ENCODE measurements at regions not wholly inside any gene's neighbourhood (a gene's known extent, or its start where the extent isn't known, plus 50 kb on each side); places are given as distances from the start of the nearest gene placed in this dataset.

DNA sequence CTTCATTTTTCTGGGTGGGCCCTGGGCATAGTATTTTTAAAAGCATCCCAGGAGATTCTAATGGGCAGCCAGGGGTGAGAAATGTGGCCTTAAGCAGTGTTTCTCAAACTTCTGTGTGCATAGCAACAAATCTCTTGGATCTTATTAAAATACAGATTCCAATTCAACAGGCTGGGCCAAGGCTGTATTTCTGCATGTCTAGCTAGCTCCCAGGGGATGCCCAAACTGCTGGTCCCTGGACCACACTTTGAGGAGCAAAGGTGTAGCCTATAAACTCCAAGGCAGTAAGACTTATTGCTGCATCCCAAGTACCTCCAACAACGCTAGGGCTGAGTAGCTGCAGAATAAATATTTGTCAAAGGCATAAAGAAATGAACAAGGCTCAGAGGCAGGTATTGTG lies 292.9 kb upstream of the ZMIZ1 start:
- Histone ChIP-seq H3K9ac (ENCODE audit: low read length) (no peak overlapping the region), H3K27ac (ENCODE audit: low read depth, low read length) (no peak overlapping the region), H3K9me3 (ENCODE audit: low read length) (no peaks in the 10 kb centered on the region), H3K4me1 (ENCODE audit: insufficient read depth, low read length) (peaks cover 59% of the 10 kb centered on the region), H3K27me3 (ENCODE audit: control insufficient read depth in 1 of 2, insufficient read depth in 2 of 2, low read length in 2 of 2) (no peaks in the 10 kb centered on the region), H3K36me3 (ENCODE audit: insufficient read depth, low read length) (no peaks in the 10 kb centered on the region), H3K4me3 (ENCODE audit: low read depth in 1 of 2, low read length in 2 of 2) (no peak overlapping the region)

DNA sequence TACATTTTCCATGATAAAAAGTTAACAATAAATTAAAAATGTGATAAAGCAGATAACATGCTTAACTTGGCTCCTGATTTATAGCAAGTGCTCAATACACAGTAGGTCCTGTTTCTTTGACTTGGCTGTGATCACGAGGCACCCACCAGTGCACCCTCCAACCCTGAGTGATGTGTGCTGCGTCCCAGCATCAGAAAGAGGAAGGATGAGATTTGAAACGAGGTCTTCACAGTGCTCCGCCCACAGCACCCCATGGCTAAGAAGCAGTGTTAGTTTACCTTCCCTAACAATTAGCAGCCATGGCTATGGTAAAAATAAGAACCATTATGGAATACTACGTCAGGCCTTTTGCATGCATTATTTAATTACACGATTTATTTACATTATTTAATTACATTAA lies 292.0 kb upstream of the ZMIZ1 start:
- H3K4me1 ChIP-seq (ENCODE audit: insufficient read depth, low read length), result peaks cover 54% of the 10 kb centered on the region
- H3K9ac ChIP-seq (ENCODE audit: low read length), result no peak overlapping the region
- no peak overlapping the region for H3K4me3 ChIP-seq (ENCODE audit: low read depth in 1 of 2, low read length in 2 of 2)
- no peaks in the 10 kb centered on the region for H3K27me3 ChIP-seq (ENCODE audit: control insufficient read depth in 1 of 2, insufficient read depth in 2 of 2, low read length in 2 of 2)
- H3K9me3 ChIP-seq (ENCODE audit: low read length), result no peaks in the 10 kb centered on the region
- H3K36me3 ChIP-seq (ENCODE audit: insufficient read depth, low read length), result no peaks in the 10 kb centered on the region
- no peak overlapping the region for H3K27ac ChIP-seq (ENCODE audit: low read depth, low read length)

DNA sequence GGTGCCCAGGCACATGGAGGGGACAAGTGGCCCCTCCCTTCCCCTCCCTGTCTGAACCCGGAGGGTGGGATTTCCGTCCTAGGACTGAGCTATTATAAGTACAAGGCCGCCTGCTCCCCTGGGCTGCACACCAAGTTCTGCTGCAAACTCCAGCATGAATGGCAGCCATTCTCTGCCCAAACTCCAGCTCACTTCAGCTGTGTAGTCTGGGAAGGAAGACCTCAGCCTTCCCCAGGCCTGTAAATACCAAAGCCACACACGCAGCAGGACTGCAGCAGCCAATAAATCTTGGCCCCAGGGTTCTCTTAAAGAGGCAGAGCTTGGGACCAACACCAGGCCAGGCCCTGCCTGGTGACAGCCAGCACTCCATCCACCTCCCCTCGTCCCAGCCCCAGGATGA lies 291.3 kb upstream of the ZMIZ1 start:
- H3K4me1 ChIP-seq (ENCODE audit: insufficient read depth, low read length), result peaks cover 47% of the 10 kb centered on the region
- H3K4me3 ChIP-seq (ENCODE audit: low read depth in 1 of 2, low read length in 2 of 2), result no peak overlapping the region
- H3K27me3 ChIP-seq (ENCODE audit: control insufficient read depth in 1 of 2, insufficient read depth in 2 of 2, low read length in 2 of 2), result no peaks in the 10 kb centered on the region
- H3K27ac ChIP-seq (ENCODE audit: low read depth, low read length), result peak overlapping the region; percentile 70
- no peaks in the 10 kb centered on the region for H3K36me3 ChIP-seq (ENCODE audit: insufficient read depth, low read length)
- no peak overlapping the region for H3K9ac ChIP-seq (ENCODE audit: low read length)
- no peaks in the 10 kb centered on the region for H3K9me3 ChIP-seq (ENCODE audit: low read length)

DNA sequence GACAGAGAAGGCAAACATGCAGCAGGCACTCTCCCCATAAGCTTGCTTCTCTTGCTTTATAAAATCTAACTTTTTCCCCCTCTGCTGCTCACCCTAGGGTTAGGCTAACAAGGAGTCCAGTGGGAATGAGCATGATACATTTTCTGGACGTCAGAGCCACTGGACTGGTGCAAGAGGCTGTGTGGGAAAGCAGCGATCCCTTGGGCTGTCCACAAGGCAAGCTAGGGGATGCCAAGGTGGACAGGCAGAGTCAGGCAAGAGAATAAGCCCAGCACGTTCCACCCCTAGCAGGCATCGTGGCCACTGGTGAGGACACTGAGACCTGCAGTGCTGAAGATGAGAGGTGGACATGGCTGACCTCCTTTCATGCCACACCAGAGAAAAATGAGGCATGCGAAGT lies 290.9 kb upstream of the ZMIZ1 start:
- Histone ChIP-seq H3K27ac (ENCODE audit: low read depth, low read length) (peak overlapping the region; percentile 70), H3K27me3 (ENCODE audit: control insufficient read depth in 1 of 2, insufficient read depth in 2 of 2, low read length in 2 of 2) (no peaks in the 10 kb centered on the region), H3K9me3 (ENCODE audit: low read length) (no peaks in the 10 kb centered on the region), H3K36me3 (ENCODE audit: insufficient read depth, low read length) (no peaks in the 10 kb centered on the region), H3K4me3 (ENCODE audit: low read depth in 1 of 2, low read length in 2 of 2) (no peak overlapping the region), H3K9ac (ENCODE audit: low read length) (no peak overlapping the region), H3K4me1 (ENCODE audit: insufficient read depth, low read length) (peaks cover 44% of the 10 kb centered on the region)

DNA sequence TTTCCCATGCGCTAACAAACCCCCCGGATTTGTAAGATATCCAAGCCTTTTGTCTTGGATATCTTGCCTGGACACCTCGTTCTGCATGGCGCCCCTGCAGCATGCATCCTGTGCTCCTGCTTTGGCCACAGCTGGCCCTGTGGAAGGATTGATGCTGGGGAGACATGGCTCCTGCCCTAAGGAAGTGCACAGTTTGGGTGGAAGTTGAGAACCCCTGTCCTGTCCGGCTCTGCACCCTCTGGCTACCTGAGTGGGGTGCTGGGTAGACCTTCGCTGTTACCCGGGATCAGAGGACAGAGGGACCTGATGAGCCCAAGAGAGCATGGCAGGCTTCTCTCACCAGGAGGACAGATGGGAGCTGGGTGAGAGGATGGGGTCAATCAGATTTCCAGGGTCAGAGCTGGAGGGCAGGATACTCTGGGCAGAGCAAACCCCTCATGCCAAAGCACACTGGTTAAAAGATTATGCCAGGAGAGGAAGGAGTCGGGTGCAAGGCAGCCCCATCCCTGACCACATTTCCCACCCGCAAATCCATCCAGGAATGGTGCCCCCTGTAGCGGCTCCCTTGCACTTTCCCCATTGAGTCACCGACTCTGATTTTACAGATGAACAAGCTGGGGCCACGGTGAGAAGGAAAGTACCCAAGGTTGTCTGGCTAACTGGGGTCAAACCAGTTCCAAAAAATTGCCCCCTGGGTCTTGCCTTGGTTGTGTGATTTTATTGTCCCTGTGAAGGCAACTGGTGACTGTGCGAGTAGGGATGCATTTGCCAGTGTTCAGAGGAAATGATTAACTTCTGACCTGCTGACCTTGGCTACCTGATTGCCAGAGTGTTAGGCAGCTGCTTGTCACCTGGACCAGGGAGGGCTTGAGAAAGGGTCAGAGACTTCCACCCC lies 290.1 kb upstream of the ZMIZ1 start:
- no peaks in the 10 kb centered on the region for H3K9me3 ChIP-seq (ENCODE audit: low read length)
- H3K4me3 ChIP-seq (ENCODE audit: low read depth in 1 of 2, low read length in 2 of 2), result no peak overlapping the region
- H3K36me3 ChIP-seq (ENCODE audit: insufficient read depth, low read length), result no peaks in the 10 kb centered on the region
- H3K9ac ChIP-seq (ENCODE audit: low read length), result no peak overlapping the region
- peaks cover 44% of the 10 kb centered on the region for H3K4me1 ChIP-seq (ENCODE audit: insufficient read depth, low read length)
- no peak overlapping the region for H3K27ac ChIP-seq (ENCODE audit: low read depth, low read length)
- no peaks in the 10 kb centered on the region for H3K27me3 ChIP-seq (ENCODE audit: control insufficient read depth in 1 of 2, insufficient read depth in 2 of 2, low read length in 2 of 2)

DNA sequence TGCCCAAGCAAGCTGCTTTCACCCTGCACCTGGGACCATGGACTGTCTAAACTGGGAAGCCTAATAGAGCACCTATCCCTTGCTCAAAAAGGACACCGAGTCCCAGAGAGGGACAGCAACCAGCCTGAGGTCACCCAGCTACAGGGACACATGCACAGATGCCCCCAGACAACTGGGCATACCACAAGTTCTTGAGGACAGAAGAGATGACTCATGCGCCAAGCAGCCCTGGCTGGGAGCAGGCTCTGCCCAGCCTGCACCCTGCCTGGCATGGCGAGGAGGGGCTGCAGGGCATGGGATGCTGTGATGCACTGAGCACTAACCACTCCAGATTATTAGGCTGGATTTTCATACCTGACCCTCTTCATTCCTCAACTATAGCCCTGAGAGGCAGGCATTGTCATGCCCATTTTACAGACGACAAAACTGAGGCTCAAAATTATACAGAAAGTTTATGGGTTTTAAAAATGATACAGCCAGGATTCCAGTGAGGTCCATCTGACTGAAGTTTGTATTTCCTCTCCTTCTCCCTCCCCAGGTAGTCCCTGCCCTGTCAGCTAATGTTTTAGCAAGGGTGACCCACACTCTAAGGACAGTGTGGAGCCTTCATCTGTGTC lies 289.3 kb upstream of the ZMIZ1 start:
- H3K9me3 ChIP-seq (ENCODE audit: low read length), result no peaks in the 10 kb centered on the region
- H3K36me3 ChIP-seq (ENCODE audit: insufficient read depth, low read length), result no peaks in the 10 kb centered on the region
- no peak overlapping the region for H3K4me3 ChIP-seq (ENCODE audit: low read depth in 1 of 2, low read length in 2 of 2)
- H3K27me3 ChIP-seq (ENCODE audit: control insufficient read depth in 1 of 2, insufficient read depth in 2 of 2, low read length in 2 of 2), result no peaks in the 10 kb centered on the region
- peaks cover 44% of the 10 kb centered on the region for H3K4me1 ChIP-seq (ENCODE audit: insufficient read depth, low read length)
- H3K9ac ChIP-seq (ENCODE audit: low read length), result no peak overlapping the region
- no peak overlapping the region for H3K27ac ChIP-seq (ENCODE audit: low read depth, low read length)

DNA sequence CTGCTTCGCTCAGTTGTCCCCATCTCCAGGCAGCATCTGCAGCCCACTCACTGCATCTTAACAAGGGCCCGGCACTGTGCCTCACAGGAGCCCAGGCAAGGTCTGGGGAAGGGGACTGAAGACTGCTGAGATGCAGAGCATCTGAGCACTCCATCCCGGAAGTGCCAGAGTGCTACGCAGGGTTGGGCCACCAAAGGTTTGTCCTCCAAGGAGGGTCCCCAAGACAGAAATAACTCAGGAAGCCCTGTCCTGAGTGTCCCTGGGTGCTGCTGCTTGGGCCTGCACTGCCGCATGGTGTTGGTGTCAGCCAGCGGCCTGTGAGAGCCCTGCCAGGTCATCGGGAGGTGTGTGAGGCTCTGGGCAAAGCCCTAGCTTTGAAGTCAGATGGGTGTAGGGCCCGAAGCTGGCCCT lies 288.2 kb upstream of the ZMIZ1 start:
- Histone ChIP-seq H3K27ac (ENCODE audit: low read depth, low read length) (no peak overlapping the region), H3K36me3 (ENCODE audit: insufficient read depth, low read length) (no peaks in the 10 kb centered on the region), H3K27me3 (ENCODE audit: control insufficient read depth in 1 of 2, insufficient read depth in 2 of 2, low read length in 2 of 2) (no peaks in the 10 kb centered on the region), H3K4me3 (ENCODE audit: low read depth in 1 of 2, low read length in 2 of 2) (no peak overlapping the region), H3K4me1 (ENCODE audit: insufficient read depth, low read length) (peaks cover 35% of the 10 kb centered on the region), H3K9me3 (ENCODE audit: low read length) (no peaks in the 10 kb centered on the region), H3K9ac (ENCODE audit: low read length) (no peak overlapping the region)

DNA sequence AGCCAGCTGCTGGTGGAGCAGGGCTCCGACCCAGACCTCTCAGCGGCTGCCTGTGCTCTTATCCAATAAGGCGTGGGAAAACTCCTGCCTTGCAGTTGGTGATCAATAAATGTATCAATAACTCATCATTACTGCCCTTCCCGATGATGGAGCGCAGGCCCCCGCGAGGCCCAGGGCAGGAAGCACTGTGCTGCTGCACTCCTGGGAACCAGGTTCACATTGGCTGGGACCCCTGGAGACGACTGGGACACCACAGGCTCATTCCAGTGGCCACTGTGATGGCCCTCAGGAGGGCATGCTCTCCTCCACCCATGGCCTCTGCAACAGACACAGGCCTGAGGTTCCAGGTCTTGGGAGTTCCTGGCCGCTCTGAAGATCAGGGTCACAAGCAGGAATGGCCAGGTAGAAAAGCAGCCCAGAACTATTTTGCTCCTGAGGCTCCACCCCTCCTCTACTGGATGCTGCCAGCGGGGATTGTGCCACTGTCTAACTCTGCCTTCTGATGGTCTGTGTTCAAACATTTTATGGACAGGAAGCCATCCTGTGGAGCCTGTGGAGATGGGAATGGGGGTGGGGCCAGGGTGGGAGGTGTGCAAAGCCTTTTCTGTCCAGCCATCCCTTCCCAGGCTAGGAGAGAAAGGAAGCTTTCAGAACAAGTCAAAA lies 287.4 kb upstream of the ZMIZ1 start:
- peaks cover 27% of the 10 kb centered on the region for H3K4me1 ChIP-seq (ENCODE audit: insufficient read depth, low read length)
- no peak overlapping the region for H3K27ac ChIP-seq (ENCODE audit: low read depth, low read length)
- H3K27me3 ChIP-seq (ENCODE audit: control insufficient read depth in 1 of 2, insufficient read depth in 2 of 2, low read length in 2 of 2), result no peaks in the 10 kb centered on the region
- H3K4me3 ChIP-seq (ENCODE audit: low read depth in 1 of 2, low read length in 2 of 2), result no peak overlapping the region
- H3K36me3 ChIP-seq (ENCODE audit: insufficient read depth, low read length), result no peaks in the 10 kb centered on the region
- no peak overlapping the region for H3K9ac ChIP-seq (ENCODE audit: low read length)
- no peaks in the 10 kb centered on the region for H3K9me3 ChIP-seq (ENCODE audit: low read length)

DNA sequence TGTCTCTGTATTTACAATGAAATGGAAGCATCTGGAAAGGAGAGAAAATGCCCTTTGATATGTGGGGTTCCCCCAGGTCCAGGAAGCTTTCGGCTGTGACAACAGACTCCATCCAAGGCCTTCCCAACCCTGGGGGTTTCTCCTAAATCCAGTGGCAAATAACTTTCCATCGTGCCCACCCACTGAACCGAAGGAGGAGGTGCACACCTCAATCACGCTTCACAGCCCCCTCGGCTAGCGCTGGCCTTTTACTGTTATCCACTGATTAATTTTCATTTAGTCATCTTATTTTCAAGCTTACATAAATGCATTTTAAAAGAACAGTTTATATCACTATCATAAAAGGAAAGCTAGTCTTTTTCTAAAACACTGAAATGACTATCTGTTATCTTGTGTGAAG lies 286.8 kb upstream of the ZMIZ1 start:
- H3K4me1 ChIP-seq (ENCODE audit: insufficient read depth, low read length), result peaks cover 21% of the 10 kb centered on the region
- no peak overlapping the region for H3K27ac ChIP-seq (ENCODE audit: low read depth, low read length)
- H3K9me3 ChIP-seq (ENCODE audit: low read length), result no peaks in the 10 kb centered on the region

DNA sequence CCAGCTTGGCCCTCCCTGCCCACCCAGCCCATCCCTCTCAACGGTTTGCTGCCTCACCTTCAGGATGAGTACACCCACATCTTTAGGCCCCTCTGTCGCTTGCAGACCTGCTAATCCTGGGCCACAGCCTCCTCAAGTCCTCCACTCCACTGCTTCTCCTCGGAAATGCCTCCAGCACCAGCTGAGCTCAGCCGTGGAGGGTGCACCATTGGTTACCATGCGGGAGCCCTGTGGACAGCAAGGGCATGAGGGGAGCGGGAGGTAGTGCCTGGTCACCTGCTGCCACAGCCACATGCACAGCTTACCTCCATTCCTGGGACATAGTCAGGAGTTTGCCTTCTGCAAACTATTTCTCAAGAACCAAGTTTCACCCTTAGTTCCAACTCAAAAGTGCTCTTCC lies 286.3 kb upstream of the ZMIZ1 start:
- Histone ChIP-seq H3K4me1 (ENCODE audit: insufficient read depth, low read length) (peaks cover 16% of the 10 kb centered on the region), H3K9me3 (ENCODE audit: low read length) (no peaks in the 10 kb centered on the region), H3K27ac (ENCODE audit: low read depth, low read length) (no peak overlapping the region), H3K36me3 (ENCODE audit: insufficient read depth, low read length) (no peaks in the 10 kb centered on the region), H3K4me3 (ENCODE audit: low read depth in 1 of 2, low read length in 2 of 2) (no peak overlapping the region), H3K9ac (ENCODE audit: low read length) (no peak overlapping the region), H3K27me3 (ENCODE audit: control insufficient read depth in 1 of 2, insufficient read depth in 2 of 2, low read length in 2 of 2) (no peaks in the 10 kb centered on the region)

More for the DNA sequence above, 286.8 kb upstream of the ZMIZ1 start:
- Histone ChIP-seq H3K36me3 (ENCODE audit: insufficient read depth, low read length) (no peaks in the 10 kb centered on the region), H3K4me3 (ENCODE audit: low read depth in 1 of 2, low read length in 2 of 2) (no peak overlapping the region), H3K9ac (ENCODE audit: low read length) (no peak overlapping the region), H3K27me3 (ENCODE audit: control insufficient read depth in 1 of 2, insufficient read depth in 2 of 2, low read length in 2 of 2) (no peaks in the 10 kb centered on the region)

DNA sequence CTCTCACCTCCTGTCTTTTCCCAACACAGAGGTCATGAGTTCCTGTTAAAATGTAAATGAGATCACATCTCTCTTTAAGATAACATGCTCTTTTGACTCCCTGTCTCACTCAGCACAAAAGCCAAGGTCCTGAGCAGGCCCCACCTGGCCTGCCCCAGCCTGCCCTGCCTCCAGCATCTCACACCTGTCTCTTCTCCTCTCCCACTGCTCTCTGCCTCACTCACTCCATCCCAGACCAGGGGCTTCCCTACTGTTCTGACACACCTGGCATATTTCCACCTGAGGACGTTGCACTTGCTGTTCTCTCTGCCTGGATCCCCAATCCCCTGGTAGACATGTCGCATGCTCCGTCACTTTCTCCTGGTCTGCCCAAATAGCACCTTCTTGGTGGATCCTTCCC lies 285.0 kb upstream of the ZMIZ1 start:
- Histone ChIP-seq H3K9ac (ENCODE audit: low read length) (no peak overlapping the region), H3K4me3 (ENCODE audit: low read depth in 1 of 2, low read length in 2 of 2) (no peak overlapping the region), H3K27me3 (ENCODE audit: control insufficient read depth in 1 of 2, insufficient read depth in 2 of 2, low read length in 2 of 2) (no peaks in the 10 kb centered on the region), H3K27ac (ENCODE audit: low read depth, low read length) (no peak overlapping the region), H3K4me1 (ENCODE audit: insufficient read depth, low read length) (peaks cover 6% of the 10 kb centered on the region), H3K9me3 (ENCODE audit: low read length) (no peaks in the 10 kb centered on the region), H3K36me3 (ENCODE audit: insufficient read depth, low read length) (no peaks in the 10 kb centered on the region)
